ENCODE measurements at regions not wholly inside any gene's neighbourhood (a gene's known extent, or its start where the extent isn't known, plus 50 kb on each side); places are given as distances from the start of the nearest gene placed in this dataset.

DNA sequence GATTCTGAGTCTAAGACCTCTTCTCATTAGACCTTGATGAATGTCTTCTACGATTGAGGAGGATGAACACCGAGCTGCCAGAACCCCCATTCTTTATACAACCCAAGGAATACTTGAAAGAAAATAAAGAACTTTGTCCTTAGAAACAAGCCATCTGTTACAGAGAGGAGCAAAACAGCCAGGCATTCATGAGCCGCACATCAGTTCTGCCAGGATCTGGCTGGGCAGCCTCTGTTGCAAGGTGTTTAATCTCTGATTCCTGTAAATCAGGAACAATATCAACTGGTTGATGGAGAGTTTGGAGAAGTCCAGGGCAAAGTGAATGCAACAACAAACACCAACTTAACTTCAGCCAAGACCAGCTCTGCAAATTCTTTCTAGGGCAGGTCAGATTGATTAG, 165.5 kb upstream of the DMAC1 start:
- no peak for TF ChIP-seq POLR2A (IDR thresholded peaks at IDR 0.05)
- TF ChIP-seq, protein P1, sequence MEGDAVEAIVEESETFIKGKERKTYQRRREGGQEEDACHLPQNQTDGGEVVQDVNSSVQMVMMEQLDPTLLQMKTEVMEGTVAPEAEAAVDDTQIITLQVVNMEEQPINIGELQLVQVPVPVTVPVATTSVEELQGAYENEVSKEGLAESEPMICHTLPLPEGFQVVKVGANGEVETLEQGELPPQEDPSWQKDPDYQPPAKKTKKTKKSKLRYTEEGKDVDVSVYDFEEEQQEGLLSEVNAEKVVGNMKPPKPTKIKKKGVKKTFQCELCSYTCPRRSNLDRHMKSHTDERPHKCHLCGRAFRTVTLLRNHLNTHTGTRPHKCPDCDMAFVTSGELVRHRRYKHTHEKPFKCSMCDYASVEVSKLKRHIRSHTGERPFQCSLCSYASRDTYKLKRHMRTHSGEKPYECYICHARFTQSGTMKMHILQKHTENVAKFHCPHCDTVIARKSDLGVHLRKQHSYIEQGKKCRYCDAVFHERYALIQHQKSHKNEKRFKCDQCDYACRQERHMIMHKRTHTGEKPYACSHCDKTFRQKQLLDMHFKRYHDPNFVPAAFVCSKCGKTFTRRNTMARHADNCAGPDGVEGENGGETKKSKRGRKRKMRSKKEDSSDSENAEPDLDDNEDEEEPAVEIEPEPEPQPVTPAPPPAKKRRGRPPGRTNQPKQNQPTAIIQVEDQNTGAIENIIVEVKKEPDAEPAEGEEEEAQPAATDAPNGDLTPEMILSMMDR (IDR thresholded peaks at IDR 0.05) = no peak
